ENCODE measurements at regions not wholly inside any gene's neighbourhood (a gene's known extent, or its start where the extent isn't known, plus 50 kb on each side); places are given as distances from the start of the nearest gene placed in this dataset.
A peak's percentile ranks its signal among the peaks of the same experiment; 100 is the strongest.

DNA sequence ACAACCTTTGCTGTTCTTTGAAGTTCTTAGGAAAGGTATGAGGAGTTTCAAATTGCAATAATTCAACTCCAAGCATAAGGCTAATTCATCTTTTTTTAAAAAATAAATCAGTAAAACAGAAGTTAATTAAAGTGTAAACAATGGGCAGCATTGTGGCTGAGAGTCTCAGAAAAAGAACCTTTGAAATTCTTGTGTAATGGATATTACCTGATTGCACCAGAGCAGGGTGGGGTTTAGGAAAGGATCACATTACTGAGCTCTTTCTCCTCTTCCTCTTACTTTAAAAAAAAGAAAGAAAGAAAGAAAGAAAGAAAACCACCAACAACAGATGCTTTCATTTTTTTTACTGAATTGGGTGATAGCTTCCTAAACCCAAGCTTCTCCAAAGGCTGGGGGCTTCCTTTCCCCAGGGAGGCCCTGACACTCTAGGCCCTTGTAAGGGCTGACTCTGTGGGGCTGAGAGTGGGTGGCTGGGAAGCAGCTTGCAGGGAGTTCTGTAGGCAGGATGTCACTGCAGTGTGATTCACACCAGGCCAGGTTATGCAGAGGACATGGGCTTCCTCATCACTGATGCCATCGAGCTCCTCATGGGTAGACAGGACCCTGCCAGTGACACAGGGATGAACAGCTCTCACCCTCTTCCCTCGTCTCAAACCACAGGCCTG is 564.5 kb downstream of the FGF9 start:
- no peak overlapping the region for H3K9ac ChIP-seq (ENCODE audit: low read depth, low read length)
- H3K9me1 ChIP-seq (ENCODE audit: insufficient read depth, low read length) = peaks cover 3% of the 10 kb centered on the region; the same call in 1 of the 2 replicates
- H3K18ac ChIP-seq (ENCODE audit: low read depth, low read length) = no peak overlapping the region; the same call in 1 of the 2 replicates
- H3K14ac ChIP-seq (replicated peaks; ENCODE audit: low read depth, low read length) = no peak overlapping the region
- no peak overlapping the region for H3K27ac ChIP-seq (ENCODE audit: insufficient read depth, low read length)
- ChIA-PET POLR2A (ENCODE audit: unreplicated experiment) (no interaction called here), CTCF (no interaction called here)
- no peak overlapping the region for H2BK20ac ChIP-seq (ENCODE audit: low read depth, low read length)
- in situ Hi-C loops (cut with MboI; ENCODE audit: low sequenced_read_pairs) (no loop called here), dilution Hi-C loops (cut with HindIII; ENCODE audit: low sequenced_read_pairs, unreplicated experiment) (no loop called here), intact Hi-C loops (cut with micrococcal nuclease) (no loop called here)
- TF ChIP-seq FOS (IDR thresholded peaks at IDR 0.05; ENCODE audit: low read depth, low read length) (no peak), CHD1 (IDR thresholded peaks at IDR 0.05; ENCODE audit: low read depth, low read length) (no peak), RAD21 (IDR thresholded peaks at IDR 0.05; ENCODE audit: low read length) (no peak), NFE2L2 (IDR thresholded peaks at IDR 0.05; ENCODE audit: low read depth, low read length) (no peak), MXI1 (IDR thresholded peaks at IDR 0.05; ENCODE audit: borderline replicate concordance, low read depth, low read length) (no peak), BHLHE40 (IDR thresholded peaks at IDR 0.05; ENCODE audit: low read depth, low read length) (no peak), POLR2A (IDR thresholded peaks at IDR 0.05; ENCODE audit: low read depth, low read length) (no peak), RCOR1 (IDR thresholded peaks at IDR 0.05; ENCODE audit: insufficient replicate concordance, low read length) (no peak), MAZ (IDR thresholded peaks at IDR 0.05; ENCODE audit: borderline replicate concordance, low read depth, low read length) (no peak)
- TF ChIP-seq, protein P1, sequence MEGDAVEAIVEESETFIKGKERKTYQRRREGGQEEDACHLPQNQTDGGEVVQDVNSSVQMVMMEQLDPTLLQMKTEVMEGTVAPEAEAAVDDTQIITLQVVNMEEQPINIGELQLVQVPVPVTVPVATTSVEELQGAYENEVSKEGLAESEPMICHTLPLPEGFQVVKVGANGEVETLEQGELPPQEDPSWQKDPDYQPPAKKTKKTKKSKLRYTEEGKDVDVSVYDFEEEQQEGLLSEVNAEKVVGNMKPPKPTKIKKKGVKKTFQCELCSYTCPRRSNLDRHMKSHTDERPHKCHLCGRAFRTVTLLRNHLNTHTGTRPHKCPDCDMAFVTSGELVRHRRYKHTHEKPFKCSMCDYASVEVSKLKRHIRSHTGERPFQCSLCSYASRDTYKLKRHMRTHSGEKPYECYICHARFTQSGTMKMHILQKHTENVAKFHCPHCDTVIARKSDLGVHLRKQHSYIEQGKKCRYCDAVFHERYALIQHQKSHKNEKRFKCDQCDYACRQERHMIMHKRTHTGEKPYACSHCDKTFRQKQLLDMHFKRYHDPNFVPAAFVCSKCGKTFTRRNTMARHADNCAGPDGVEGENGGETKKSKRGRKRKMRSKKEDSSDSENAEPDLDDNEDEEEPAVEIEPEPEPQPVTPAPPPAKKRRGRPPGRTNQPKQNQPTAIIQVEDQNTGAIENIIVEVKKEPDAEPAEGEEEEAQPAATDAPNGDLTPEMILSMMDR (conservative IDR thresholded peaks at IDR 0.05; ENCODE audit: low read depth, low read length) = no peak
- no peak overlapping the region for H4K91ac ChIP-seq (ENCODE audit: insufficient read depth, low read depth, low read length)
- no peak overlapping the region for H3K56ac ChIP-seq (ENCODE audit: extremely low read depth, insufficient read depth, low read length)
- no peak overlapping the region for H2BK15ac ChIP-seq (ENCODE audit: low read depth, low read length)
- no peaks in the 10 kb centered on the region for H3K9me3 ChIP-seq (ENCODE audit: control insufficient read depth, insufficient read depth, low read length)
- peaks cover 11% of the 10 kb centered on the region; the same call in 1 of the 2 replicates for H3K27me3 ChIP-seq (ENCODE audit: control insufficient read depth, insufficient read depth, low read length)
- WGBS, 2 experiments (ENCODE audit: extremely low coverage in 2 of 2, insufficient read length in 1 of 2) = no CpG with 5 or more reads among the region's 2 CpGs
- H2AK5ac ChIP-seq (ENCODE audit: low read depth, low read length) = no peak overlapping the region
- H2AFZ ChIP-seq (replicated peaks; ENCODE audit: low read length, poor library complexity) = no peak overlapping the region
- H3K4me2 ChIP-seq (ENCODE audit: low read depth, low read length) = no peak overlapping the region
- peaks cover 5% of the 10 kb centered on the region; the same call in 1 of the 2 replicates for H3K4me1 ChIP-seq (ENCODE audit: control insufficient read depth, insufficient read depth, low read length)
- H3K79me1 ChIP-seq (ENCODE audit: low read depth in 1 of 2, low read length in 2 of 2) = no peaks in the 10 kb centered on the region
- H2BK5ac ChIP-seq (ENCODE audit: low read depth, low read length, poor library complexity, severe bottlenecking) = no peak overlapping the region
- H3K4ac ChIP-seq (ENCODE audit: low read depth, low read length) = no peak overlapping the region
- H3K4me3 ChIP-seq (ENCODE audit: insufficient read depth, low read depth, low read length) = no peak overlapping the region
- ATAC-seq (ENCODE audit: low read depth) (no peak), DNase-seq (peak; percentile 4)
- no peaks in the 10 kb centered on the region for H4K20me1 ChIP-seq (ENCODE audit: insufficient read depth, low read length)
- H3K23ac ChIP-seq (ENCODE audit: low read depth, low read length) = no peak overlapping the region
- H2AK9ac ChIP-seq (replicated peaks; ENCODE audit: low read depth, low read length, poor library complexity) = no peak overlapping the region
- H2BK120ac ChIP-seq (ENCODE audit: low read depth, low read length) = no peak overlapping the region
- no peaks in the 10 kb centered on the region for H3K36me3 ChIP-seq (ENCODE audit: control insufficient read depth, insufficient read depth, low read length)
- no peak overlapping the region for H4K8ac ChIP-seq (ENCODE audit: low read depth in 2 of 2, low read length in 2 of 2)
- BruUV-seq (replicated peaks) = no TSS peak
- H4K5ac ChIP-seq (ENCODE audit: low read depth, low read length) = no peak overlapping the region
